Neural cell (in vitro differentiated cells): ENCODE measurements at regions not wholly inside any gene's neighbourhood (a gene's known extent, or its start where the extent isn't known, plus 50 kb on each side); places are given as distances from the start of the nearest gene placed in this dataset.

Experiments used
- H2AFZ ChIP-seq: fragments of 200-600, 300-800 bp; sonication (generic), shearing (Covaris generic); 2 replicates; pipeline ENCODE4 v1.6.0; 2014; ENCODE audit warnings: low read depth, mild to moderate bottlenecking, antibody characterized with exemption, low read length, moderate library complexity
- H3F3A ChIP-seq: fragments of 200-600 bp; shearing (Covaris generic); 2 replicates; pipeline ENCODE4 v1.6.1; 2016; ENCODE audit warnings: mild to moderate bottlenecking, moderate library complexity, mixed read lengths, antibody characterized with exemption, low read length; ENCODE audit not compliant: insufficient read depth, poor library complexity, severe bottlenecking
- H3K27ac ChIP-seq: fragments of 200-600, 300-800 bp; sonication (generic), shearing (Covaris generic); 2 replicates; pipeline ENCODE4 v1.5.1; 2014; ENCODE audit warnings: mild to moderate bottlenecking, low read length, moderate library complexity
- H3K27me3 ChIP-seq: fragments of 300-800, 200-600 bp; sonication (generic), shearing (Covaris generic); 2 replicates; pipeline ENCODE4 v1.6.0; 2014; ENCODE audit warnings: mild to moderate bottlenecking, low read depth, low read length, moderate library complexity; ENCODE audit not compliant: insufficient read depth
- H3K36me3 ChIP-seq: fragments of 300-800, 200-600 bp; sonication (generic), shearing (Covaris generic); 2 replicates; pipeline ENCODE4 v1.5.1; 2014; ENCODE audit warnings: mild to moderate bottlenecking, antibody characterized with exemption, low read length, moderate library complexity; ENCODE audit not compliant: insufficient read depth
- H3K4me2 ChIP-seq: fragments of 300-800, 200-600 bp; sonication (generic), shearing (Covaris generic); 2 replicates; pipeline ENCODE4 v1.6.0; 2014; ENCODE audit warnings: mild to moderate bottlenecking, low read length
- H3K4me3 ChIP-seq: fragments of 300-800, 200-600 bp; sonication (generic), shearing (Covaris generic); 2 replicates; pipeline ENCODE4 v1.5.1; 2014; ENCODE audit warnings: mild to moderate bottlenecking, low read length, moderate library complexity
- H3K79me2 ChIP-seq: fragments of 200-600 bp; shearing (Covaris generic); replicated peaks from 2 replicates; pipeline ENCODE4 v1.6.0; 2014; ENCODE audit warnings: mild to moderate bottlenecking, low read length, moderate library complexity; ENCODE audit not compliant: insufficient read depth
- H3K9ac ChIP-seq: fragments of 300-800, 200-600 bp; sonication (generic), shearing (Covaris generic); 2 replicates; pipeline ENCODE4 v1.6.1; 2016; ENCODE audit warnings: mild to moderate bottlenecking, low read length, mixed read lengths
- H3K9me2 ChIP-seq: fragments of 200-600 bp; shearing (Covaris generic); 2 replicates; pipeline ENCODE4 v1.6.1; 2016; ENCODE audit warnings: mild to moderate bottlenecking, low read length, mixed read lengths; ENCODE audit not compliant: insufficient read depth
- H3K9me3 ChIP-seq: fragments of 200-600, 300-800 bp; sonication (generic), shearing (Covaris generic); 2 replicates; pipeline ENCODE4 v1.6.1; 2016; ENCODE audit warnings: mild to moderate bottlenecking, mixed run types, low read length, moderate library complexity, mixed read lengths
- H4K20me1 ChIP-seq: fragments of 200-600 bp; shearing (Covaris generic); 2 replicates; pipeline ENCODE4 v1.6.1; 2016; ENCODE audit warnings: mild to moderate bottlenecking, mixed run types; ENCODE audit not compliant: insufficient read depth
- CTCF ChIP-seq: fragments of 450-650 bp; IDR thresholded peaks from 2 replicates; pipeline ENCODE4 v1.5.1; 2014; ENCODE audit warnings: antibody characterized with exemption, mild to moderate bottlenecking, moderate library complexity; ENCODE audit not compliant: poor library complexity, severe bottlenecking
- EP300 ChIP-seq: fragments of 450-650 bp; conservative IDR thresholded peaks from 2 replicates; pipeline ENCODE4 v1.6.1; 2014; ENCODE audit warnings: antibody characterized with exemption, mild to moderate bottlenecking, moderate library complexity; ENCODE audit not compliant: poor library complexity, severe bottlenecking
- MXI1 ChIP-seq: fragments of 450-650 bp; conservative IDR thresholded peaks from 2 replicates; pipeline ENCODE4 v1.6.1; 2014; ENCODE audit warnings: antibody characterized with exemption, mild to moderate bottlenecking; ENCODE audit not compliant: poor library complexity, severe bottlenecking
- POLR2AphosphoS5 ChIP-seq: IDR thresholded peaks from 2 replicates; pipeline ENCODE4 v1.6.1; 2012
- RAD21 ChIP-seq: fragments of 450-650 bp; conservative IDR thresholded peaks from 2 replicates; pipeline ENCODE4 v1.6.1; 2014; ENCODE audit warnings: antibody characterized with exemption, mild to moderate bottlenecking, moderate library complexity
- SMC3 ChIP-seq: fragments of 450-650 bp; conservative IDR thresholded peaks from 2 replicates; pipeline ENCODE4 v1.6.1; 2014; ENCODE audit warnings: antibody characterized with exemption, mild to moderate bottlenecking, moderate library complexity; ENCODE audit not compliant: poor library complexity
- TF ChIP-seq, protein P1 (sequence below): IDR thresholded peaks from 2 replicates; pipeline ENCODE4 v1.6.1; 2012; ENCODE audit warnings: borderline replicate concordance

GRCh38 chr2:153068052-153068451 is 349.6 kb downstream of the ARL6IP6 start:
- Histone ChIP-seq H3K4me3 (no peak overlapping the region), H3K9me3 (no peaks in the 10 kb centered on the region), H3K9ac (no peak overlapping the region), H3K27me3 (no peaks in the 10 kb centered on the region), H3K79me2 (no peaks in the 10 kb centered on the region), H3F3A (no peaks in the 10 kb centered on the region), H3K36me3 (no peaks in the 10 kb centered on the region), H3K4me2 (no peak overlapping the region), H3K27ac (no peak overlapping the region), H4K20me1 (no peaks in the 10 kb centered on the region), H3K9me2 (no peaks in the 10 kb centered on the region), H2AFZ (no peak overlapping the region)
- TF ChIP-seq RAD21 (no peak), CTCF (no peak), POLR2AphosphoS5 (no peak), EP300 (no peak), SMC3 (no peak), MXI1 (no peak)
- TF ChIP-seq, protein P1, sequence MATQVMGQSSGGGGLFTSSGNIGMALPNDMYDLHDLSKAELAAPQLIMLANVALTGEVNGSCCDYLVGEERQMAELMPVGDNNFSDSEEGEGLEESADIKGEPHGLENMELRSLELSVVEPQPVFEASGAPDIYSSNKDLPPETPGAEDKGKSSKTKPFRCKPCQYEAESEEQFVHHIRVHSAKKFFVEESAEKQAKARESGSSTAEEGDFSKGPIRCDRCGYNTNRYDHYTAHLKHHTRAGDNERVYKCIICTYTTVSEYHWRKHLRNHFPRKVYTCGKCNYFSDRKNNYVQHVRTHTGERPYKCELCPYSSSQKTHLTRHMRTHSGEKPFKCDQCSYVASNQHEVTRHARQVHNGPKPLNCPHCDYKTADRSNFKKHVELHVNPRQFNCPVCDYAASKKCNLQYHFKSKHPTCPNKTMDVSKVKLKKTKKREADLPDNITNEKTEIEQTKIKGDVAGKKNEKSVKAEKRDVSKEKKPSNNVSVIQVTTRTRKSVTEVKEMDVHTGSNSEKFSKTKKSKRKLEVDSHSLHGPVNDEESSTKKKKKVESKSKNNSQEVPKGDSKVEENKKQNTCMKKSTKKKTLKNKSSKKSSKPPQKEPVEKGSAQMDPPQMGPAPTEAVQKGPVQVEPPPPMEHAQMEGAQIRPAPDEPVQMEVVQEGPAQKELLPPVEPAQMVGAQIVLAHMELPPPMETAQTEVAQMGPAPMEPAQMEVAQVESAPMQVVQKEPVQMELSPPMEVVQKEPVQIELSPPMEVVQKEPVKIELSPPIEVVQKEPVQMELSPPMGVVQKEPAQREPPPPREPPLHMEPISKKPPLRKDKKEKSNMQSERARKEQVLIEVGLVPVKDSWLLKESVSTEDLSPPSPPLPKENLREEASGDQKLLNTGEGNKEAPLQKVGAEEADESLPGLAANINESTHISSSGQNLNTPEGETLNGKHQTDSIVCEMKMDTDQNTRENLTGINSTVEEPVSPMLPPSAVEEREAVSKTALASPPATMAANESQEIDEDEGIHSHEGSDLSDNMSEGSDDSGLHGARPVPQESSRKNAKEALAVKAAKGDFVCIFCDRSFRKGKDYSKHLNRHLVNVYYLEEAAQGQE, result no peak

GRCh38 chr2:153059338-153060052 is 341.1 kb downstream of the ARL6IP6 start:
- no peaks in the 10 kb centered on the region for H3K79me2 ChIP-seq
- no peaks in the 10 kb centered on the region for H3F3A ChIP-seq
- no peaks in the 10 kb centered on the region for H3K9me2 ChIP-seq
- H3K4me2 ChIP-seq, result no peak overlapping the region
- H4K20me1 ChIP-seq, result no peaks in the 10 kb centered on the region
- TF ChIP-seq POLR2AphosphoS5 (peak; percentile 54), CTCF (no peak), EP300 (peak; percentile 44)
- no peaks in the 10 kb centered on the region for H3K9me3 ChIP-seq
- no peak overlapping the region for H3K27ac ChIP-seq
- no peaks in the 10 kb centered on the region for H3K27me3 ChIP-seq
- no peak overlapping the region for H3K9ac ChIP-seq
- no peak overlapping the region for H2AFZ ChIP-seq
- H3K36me3 ChIP-seq, result no peaks in the 10 kb centered on the region
- no peak overlapping the region for H3K4me3 ChIP-seq
